H1 (cell line): ENCODE measurements at regions not wholly inside any gene's neighbourhood (a gene's known extent, or its start where the extent isn't known, plus 50 kb on each side); places are given as distances from the start of the nearest gene placed in this dataset.

Experiments
- CEBPB ChIP-seq: IDR thresholded peaks from 2 replicates; pipeline ENCODE4 v1.6.1; 2012; ENCODE audit warnings: low read depth, low read length
- CTCF ChIP-seq, 3 experiments: IDR thresholded peaks; 1 replicate in 2 of 3; 2 replicates in 1 of 3; pipeline versions ENCODE4 v1.5.1 to v1.6.1; 2011; ENCODE audit warnings: low read length in 3 of 3, mild to moderate bottlenecking in 3 of 3, inconsistent platforms in 2 of 3, low read depth in 1 of 3, moderate library complexity in 1 of 3; ENCODE audit not compliant: insufficient read depth in 1 of 3; ENCODE audit errors: control extremely low read depth in 1 of 3
- MAFK ChIP-seq: IDR thresholded peaks from 2 replicates; pipeline ENCODE4 v1.6.1; 2012; ENCODE audit warnings: low read depth, mild to moderate bottlenecking, improper control_type of control experiment, low read length
- NRF1 ChIP-seq: IDR thresholded peaks from 2 replicates; pipeline ENCODE4 v1.6.1; 2011; ENCODE audit warnings: mild to moderate bottlenecking, low read depth, low read length, improper control_type of control experiment
- PHF8 ChIP-seq: fragments of 200-600 bp; sonication (generic); conservative IDR thresholded peaks from 2 replicates; pipeline ENCODE4 v1.7.1; 2012; ENCODE audit warnings: low read depth, mild to moderate bottlenecking, inconsistent platforms, low read length, moderate library complexity
- RAD21 ChIP-seq, 2 experiments: IDR thresholded peaks in 1 of 2; conservative IDR thresholded peaks in 1 of 2; 2 replicates each; pipeline ENCODE4 v1.6.1; 2011; ENCODE audit warnings: low read depth in 2 of 2, low read length in 2 of 2, improper control_type of control experiment in 1 of 2, inconsistent platforms in 1 of 2, mild to moderate bottlenecking in 1 of 2, moderate library complexity in 1 of 2
- RXRA ChIP-seq: IDR thresholded peaks from 2 replicates; pipeline ENCODE4 v1.6.1; 2011; ENCODE audit warnings: low read depth, mild to moderate bottlenecking, low read length, moderate library complexity; ENCODE audit not compliant: insufficient read depth
- TEAD4 ChIP-seq: IDR thresholded peaks from 2 replicates; pipeline ENCODE4 v1.6.1; 2012; ENCODE audit warnings: low read depth, low read length, inconsistent platforms, mixed read lengths
- YY1 ChIP-seq: IDR thresholded peaks from 2 replicates; pipeline ENCODE4 v1.6.1; 2011; ENCODE audit warnings: low read depth, mild to moderate bottlenecking, low read length
- ZNF274 ChIP-seq: IDR thresholded peaks from 2 replicates; pipeline ENCODE4 v1.7.0; 2012; ENCODE audit warnings: low read length, borderline replicate concordance; ENCODE audit errors: extremely low read depth

DNA sequence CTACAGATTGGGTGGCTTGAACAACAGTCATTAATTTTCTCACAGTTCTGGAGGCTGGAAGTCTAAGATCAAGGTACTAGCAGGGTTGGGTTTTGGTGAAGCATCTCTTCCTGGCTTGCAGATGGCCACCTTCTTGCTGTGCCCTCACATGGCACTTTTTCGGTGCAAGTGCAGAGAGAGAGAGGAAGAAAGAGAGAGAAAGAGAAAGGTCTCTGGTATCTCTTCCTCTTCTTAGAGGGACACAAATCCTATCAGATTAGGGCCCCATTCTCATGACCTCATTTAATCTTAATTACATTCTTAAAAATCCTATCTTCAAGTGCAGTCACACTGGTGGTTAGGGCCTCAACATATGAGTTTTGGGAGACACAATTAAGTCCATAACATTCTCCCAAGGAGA lies 167.1 kb downstream of the NFKBIZ start:
- TF ChIP-seq CTCF (IDR thresholded peaks at IDR 0.05; ENCODE audit: control extremely low read depth in 1 of 3, insufficient read depth in 1 of 3, low read depth in 1 of 3, low read length in 3 of 3) = no peak
- TF ChIP-seq PHF8 = no peak
- no peak for TF ChIP-seq RAD21 (IDR thresholded peaks at IDR 0.05 in 1 of 2, conservative IDR thresholded peaks at IDR 0.05 in 1 of 2; ENCODE audit: low read depth in 2 of 2, low read length in 2 of 2)
- TF ChIP-seq YY1 = no peak
- TF ChIP-seq RXRA = no peak
- no peak for TF ChIP-seq NRF1
- no peak for TF ChIP-seq TEAD4
- TF ChIP-seq MAFK = no peak
- TF ChIP-seq ZNF274 = no peak
- TF ChIP-seq CEBPB = no peak
